ENCODE measurements at regions not wholly inside any gene's neighbourhood (a gene's known extent, or its start where the extent isn't known, plus 50 kb on each side); places are given as distances from the start of the nearest gene placed in this dataset.

GRCh38 chr6:95366414-95366813, 210.9 kb upstream of the MANEA start:
- DNase-seq: no peak

GRCh38 chr6:95383878-95384277, 193.5 kb upstream of the MANEA start:
- DNase-seq: no peak

- DNase-seq: no peak
Observed at GRCh38 chr6:95384988-95385387, 192.3 kb upstream of the MANEA start.

GRCh38 chr6:95387845-95388244, 189.5 kb upstream of the MANEA start:
- no peak for DNase-seq

GRCh38 chr6:95404777-95405176, 172.6 kb upstream of the MANEA start:
- no peak for DNase-seq

- no peak for DNase-seq
Observed at GRCh38 chr6:95408111-95408510, 169.2 kb upstream of the MANEA start.

GRCh38 chr6:95410168-95410567, 167.2 kb upstream of the MANEA start:
- no peak for DNase-seq

GRCh38 chr6:95413789-95414188, 163.5 kb upstream of the MANEA start:
- no peak for DNase-seq

- DNase-seq: no peak
Observed at GRCh38 chr6:95417856-95418255, 159.5 kb upstream of the MANEA start.

- DNase-seq: no peak
Observed at GRCh38 chr6:95420792-95421191, 156.5 kb upstream of the MANEA start.

- no peak for DNase-seq
Observed at GRCh38 chr6:95423331-95423730, 154.0 kb upstream of the MANEA start.

GRCh38 chr6:95431637-95432228, 145.6 kb upstream of the MANEA start:
- peak; percentile 4 for DNase-seq

- DNase-seq: no peak
Observed at GRCh38 chr6:95439741-95440140, 137.6 kb upstream of the MANEA start.

- DNase-seq: no peak
Observed at GRCh38 chr6:95448208-95448607, 129.1 kb upstream of the MANEA start.

- DNase-seq: no peak
Observed at GRCh38 chr6:95469511-95469910, 107.8 kb upstream of the MANEA start.

GRCh38 chr6:95478941-95479340, 98.4 kb upstream of the MANEA start:
- DNase-seq: no peak

GRCh38 chr6:95487817-95488216, 89.5 kb upstream of the MANEA start:
- DNase-seq: no peak

GRCh38 chr6:95489185-95489863, 88.0 kb upstream of the MANEA start:
- no peak for DNase-seq

- DNase-seq: no peak
Observed at GRCh38 chr6:95496769-95497426, 80.4 kb upstream of the MANEA start.

GRCh38 chr6:95501032-95501904, 76.1 kb upstream of the MANEA start:
- DNase-seq: peak; percentile 2

- no peak for DNase-seq
Observed at GRCh38 chr6:95503568-95503967, 73.8 kb upstream of the MANEA start.

GRCh38 chr6:95511404-95511803, 65.9 kb upstream of the MANEA start:
- no peak for DNase-seq

- no peak for DNase-seq
Observed at GRCh38 chr6:95515975-95516374, 61.4 kb upstream of the MANEA start.

Measured in NCI-H2029 (cell line).